Hepatocyte (in vitro differentiated cells): ENCODE measurements at regions not wholly inside any gene's neighbourhood (a gene's known extent, or its start where the extent isn't known, plus 50 kb on each side); places are given as distances from the start of the nearest gene placed in this dataset.

Experiments used
- DNase-seq: peaks from one replicate; pipeline ENCODE4 v3.0.0-alpha.2; 2016; ENCODE audit warnings: low spot score
- H2AFZ ChIP-seq: fragments of 200-600 bp; sonication (generic); 2 replicates; pipeline ENCODE4 v1.6.0; 2016; ENCODE audit warnings: antibody characterized with exemption, mild to moderate bottlenecking
- H3K27ac ChIP-seq: fragments of 200-600 bp; sonication (generic); 2 replicates; pipeline ENCODE4 v1.5.1; 2016; ENCODE audit warnings: mild to moderate bottlenecking
- H3K27me3 ChIP-seq: fragments of 200-600 bp; sonication (generic); 2 replicates; pipeline ENCODE4 v1.6.1; 2016
- H3K36me3 ChIP-seq: fragments of 200-600 bp; sonication (generic); replicated peaks from 2 replicates; pipeline ENCODE4 v1.5.1; 2016; ENCODE audit warnings: low read depth; ENCODE audit not compliant: insufficient read depth
- H3K4me1 ChIP-seq: fragments of 200-600 bp; sonication (generic); 2 replicates; pipeline ENCODE4 v1.5.1; 2016; ENCODE audit warnings: mild to moderate bottlenecking, moderate library complexity; ENCODE audit not compliant: insufficient read depth
- H3K4me2 ChIP-seq: fragments of 200-600 bp; sonication (generic); 2 replicates; pipeline ENCODE4 v1.6.0; 2016
- H3K4me3 ChIP-seq: fragments of 200-600 bp; sonication (generic); 2 replicates; pipeline ENCODE4 v1.5.1; 2016; ENCODE audit warnings: mild to moderate bottlenecking
- H3K79me2 ChIP-seq: fragments of 200-600 bp; sonication (generic); 2 replicates; pipeline ENCODE4 v1.6.0; 2017; ENCODE audit warnings: mild to moderate bottlenecking
- H3K9me2 ChIP-seq: fragments of 200-600 bp; sonication (generic); replicated peaks from 2 replicates; pipeline ENCODE4 v1.6.0; 2017; ENCODE audit warnings: mild to moderate bottlenecking; ENCODE audit not compliant: insufficient read depth
- H3K9me3 ChIP-seq: fragments of 200-600 bp; sonication (generic); 2 replicates; pipeline ENCODE4 v1.5.1; 2016; ENCODE audit warnings: low read depth, mild to moderate bottlenecking
- H4K20me1 ChIP-seq: fragments of 200-600 bp; sonication (generic); 2 replicates; pipeline ENCODE4 v1.6.0; 2016; ENCODE audit warnings: mild to moderate bottlenecking; ENCODE audit not compliant: insufficient read depth, poor library complexity, severe bottlenecking
- CTCF ChIP-seq: fragments of 200-600 bp; sonication (generic); IDR thresholded peaks from 2 replicates; pipeline ENCODE4 v1.5.1; 2016; ENCODE audit warnings: antibody characterized with exemption, mild to moderate bottlenecking; ENCODE audit not compliant: poor library complexity
- EZH2 ChIP-seq: fragments of 200-600 bp; sonication (generic); IDR thresholded peaks from 2 replicates; pipeline ENCODE4 v1.6.1; 2016; ENCODE audit warnings: antibody characterized with exemption, mild to moderate bottlenecking, borderline replicate concordance
- EZH2phosphoT487 ChIP-seq: fragments of 200-600 bp; sonication (generic); IDR thresholded peaks from one replicate; pipeline ENCODE4 v1.6.1; 2018; ENCODE audit warnings: antibody characterized with exemption, mild to moderate bottlenecking, low read depth, moderate library complexity; ENCODE audit not compliant: unreplicated experiment, severe bottlenecking
- WGBS: methylation state at CpG from one replicate; pipeline ENCODE4 v1.1.6; 2016; ENCODE audit warnings: low lambda C conversion rate; ENCODE audit errors: missing lambda C conversion rate; 5-methylcytosine and 5-hydroxymethylcytosine counted together

- H3K4me2 ChIP-seq, result no peak overlapping the region
- H3K36me3 ChIP-seq, result no peaks in the 10 kb centered on the region
- H3K27ac ChIP-seq, result no peak overlapping the region
- H3K4me3 ChIP-seq, result no peak overlapping the region
- no peaks in the 10 kb centered on the region for H3K4me1 ChIP-seq
- WGBS, result 78% methylated on average over 11 of the region's 11 CpGs
- H3K9me3 ChIP-seq, result no peaks in the 10 kb centered on the region
- TF ChIP-seq EZH2 (no peak), CTCF (no peak)
- H3K9me2 ChIP-seq, result no peaks in the 10 kb centered on the region
- H3K27me3 ChIP-seq, result no peaks in the 10 kb centered on the region
- DNase-seq, result no peak
- H4K20me1 ChIP-seq, result no peaks in the 10 kb centered on the region
- H2AFZ ChIP-seq, result no peak overlapping the region
- no peaks in the 10 kb centered on the region for H3K79me2 ChIP-seq
Observed at GRCh38 chr12:125458552-125459268, 393.5 kb downstream of the AACS start.

- 88% methylated on average over 5 of the region's 5 CpGs for WGBS
Observed at GRCh38 chr12:125461831-125462230, 396.6 kb downstream of the AACS start.

GRCh38 chr12:125463386-125463785, 398.2 kb downstream of the AACS start:
- no peaks in the 10 kb centered on the region for H3K9me2 ChIP-seq
- no peak for DNase-seq

More at GRCh38 chr12:125461831-125462230, 396.6 kb downstream of the AACS start:
- no peak overlapping the region for H3K4me3 ChIP-seq
- no peaks in the 10 kb centered on the region for H3K9me2 ChIP-seq
- H2AFZ ChIP-seq, result no peak overlapping the region
- TF ChIP-seq EZH2phosphoT487, result no peak
- TF ChIP-seq EZH2, result no peak
- no peak for TF ChIP-seq CTCF
- DNase-seq, result no peak
- H4K20me1 ChIP-seq, result no peaks in the 10 kb centered on the region
- H3K4me1 ChIP-seq, result no peaks in the 10 kb centered on the region
- no peaks in the 10 kb centered on the region for H3K36me3 ChIP-seq
- no peaks in the 10 kb centered on the region for H3K9me3 ChIP-seq
- no peaks in the 10 kb centered on the region for H3K79me2 ChIP-seq
- H3K27me3 ChIP-seq, result no peaks in the 10 kb centered on the region
- no peak overlapping the region for H3K4me2 ChIP-seq
- no peak overlapping the region for H3K27ac ChIP-seq

More at GRCh38 chr12:125463386-125463785, 398.2 kb downstream of the AACS start:
- Histone ChIP-seq H3K27me3 (no peaks in the 10 kb centered on the region), H2AFZ (no peak overlapping the region), H3K9me3 (no peaks in the 10 kb centered on the region), H4K20me1 (no peaks in the 10 kb centered on the region), H3K36me3 (no peaks in the 10 kb centered on the region), H3K4me2 (no peak overlapping the region), H3K27ac (no peak overlapping the region), H3K79me2 (no peaks in the 10 kb centered on the region), H3K4me3 (no peak overlapping the region), H3K4me1 (no peaks in the 10 kb centered on the region)
- WGBS, result 80% methylated on average over 2 of the region's 2 CpGs
- TF ChIP-seq CTCF (no peak), EZH2 (no peak), EZH2phosphoT487 (no peak)
